Activated naive CD8-positive, alpha-beta T cell treated with anti-CD3 and anti-CD28 coated beads, Interleukin-2, amount 50 U/mL, for 24 hours (primary cell): ENCODE measurements at regions not wholly inside any gene's neighbourhood (a gene's known extent, or its start where the extent isn't known, plus 50 kb on each side); places are given as distances from the start of the nearest gene placed in this dataset.
"Not testable (repeated sequence)": the region's sequence is repeated elsewhere in the genome, so short reads cannot be mapped to it uniquely, and the experiment has no call there.

Source experiments
- ATAC-seq: fragments of 150-1000 bp; cut with Tn5 transposase; one replicate; pipeline ENCODE4 v1.10.0; 2021
- DNase-seq: peaks from one replicate; pipeline ENCODE4 v3.0.0; 2021
- H3K27ac Mint-ChIP-seq: one replicate; pipeline ENCODE4 v1.8.0; 2021; ENCODE audit warnings: mild to moderate bottlenecking, mixed read lengths
- H3K27me3 Mint-ChIP-seq: one replicate; pipeline ENCODE4 v1.8.0; 2021; ENCODE audit warnings: mixed read lengths
- H3K36me3 Mint-ChIP-seq: one replicate; pipeline ENCODE4 v1.8.0; 2021; ENCODE audit warnings: low read depth, mixed read lengths
- H3K4me1 Mint-ChIP-seq: one replicate; pipeline ENCODE4 v1.8.0; 2021; ENCODE audit warnings: mixed read lengths
- H3K4me3 Mint-ChIP-seq: one replicate; pipeline ENCODE4 v1.8.0; 2021; ENCODE audit warnings: mild to moderate bottlenecking, moderate library complexity, mixed read lengths
- H3K9me3 Mint-ChIP-seq: one replicate; pipeline ENCODE4 v1.8.0; 2021; ENCODE audit warnings: mixed read lengths

DNA sequence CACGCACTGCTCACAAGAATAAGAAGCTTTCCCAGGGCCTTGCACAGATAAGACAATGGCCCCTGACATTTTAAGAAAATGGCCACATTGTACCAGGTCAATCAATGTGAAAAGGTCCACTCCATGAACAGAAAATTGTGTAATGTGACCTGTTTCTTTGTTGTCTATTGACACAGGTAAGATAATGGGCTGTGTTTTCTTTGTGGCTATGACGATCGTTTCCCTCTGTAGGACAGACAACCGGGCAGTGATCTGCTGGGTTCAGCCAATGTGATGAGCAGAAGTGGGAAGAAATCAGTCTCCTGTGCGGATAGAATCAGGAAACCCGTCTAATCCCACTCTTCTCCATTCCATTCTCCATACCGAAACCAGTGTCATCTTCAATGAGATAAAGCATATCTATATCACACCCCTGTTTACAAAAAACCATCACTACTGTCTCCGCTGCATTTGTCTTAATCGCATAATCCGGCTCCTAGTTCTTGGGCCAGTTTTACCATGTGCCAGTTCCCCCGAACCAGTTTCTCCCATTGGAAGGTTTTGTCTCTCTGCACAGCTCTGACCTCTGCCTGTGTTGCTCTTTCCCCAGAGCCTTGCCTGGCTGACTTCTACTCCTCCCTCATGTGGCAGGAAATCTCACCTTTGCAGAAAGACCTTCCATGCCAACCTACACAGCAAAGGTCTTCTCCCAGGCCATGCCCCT lies 66.9 kb upstream of the ATF7IP2 start:
- Mint-ChIP-seq H3K4me1 (peaks cover 11% of the 10 kb centered on the region), H3K27ac (no peak overlapping the region), H3K9me3 (no peaks in the 10 kb centered on the region), H3K4me3 (no peak overlapping the region), H3K36me3 (no peaks in the 10 kb centered on the region), H3K27me3 (no peaks in the 10 kb centered on the region)
- no peak for ATAC-seq
- no peak for DNase-seq

DNA sequence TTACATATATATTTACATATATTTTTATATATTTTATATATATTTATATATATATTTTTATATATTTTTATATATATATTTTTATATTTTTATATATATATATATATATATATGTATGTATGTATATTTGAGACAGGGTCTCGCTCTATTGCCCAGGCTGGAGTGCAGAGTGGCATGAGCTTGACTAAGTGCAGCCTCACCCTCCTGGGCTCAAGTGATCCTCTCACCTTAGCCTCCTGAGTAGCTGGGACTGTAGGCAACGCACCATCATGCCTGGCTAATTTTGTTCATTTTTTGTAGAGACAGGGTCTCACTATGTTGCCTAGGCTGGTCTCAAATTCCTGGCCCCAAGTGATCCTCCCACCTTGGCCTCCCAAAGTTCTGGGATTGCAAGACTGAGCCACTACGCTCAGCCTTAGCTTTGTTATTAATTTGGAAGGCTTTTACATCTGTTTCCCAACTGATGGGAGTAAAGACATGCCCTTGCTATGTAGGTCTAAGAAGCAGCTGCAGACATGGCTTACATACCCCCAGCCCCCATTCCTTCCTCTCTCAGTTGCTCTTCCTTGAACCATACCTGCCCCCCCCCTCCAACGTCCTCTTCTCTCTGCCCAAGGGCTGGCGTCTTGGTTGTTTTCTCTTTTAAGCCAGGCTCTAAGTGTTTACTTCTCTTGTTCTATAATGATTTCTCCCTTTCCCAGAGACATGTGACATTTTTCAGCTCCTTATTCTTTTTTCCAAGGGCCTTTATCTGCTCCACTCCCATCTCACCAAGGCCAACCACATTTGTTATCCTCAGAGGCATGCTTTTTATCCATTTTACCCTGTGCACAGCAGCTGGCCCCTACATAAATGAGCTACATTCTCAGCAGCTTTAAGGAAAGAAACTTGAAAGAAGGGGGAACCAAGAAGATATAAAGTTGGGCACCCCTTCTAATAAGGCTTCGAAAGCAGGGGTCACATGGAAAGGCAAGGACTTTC lies 64.2 kb upstream of the ATF7IP2 start:
- no peak for DNase-seq
- ATAC-seq, result no peak
- H3K27me3 Mint-ChIP-seq, result no peaks in the 10 kb centered on the region

DNA sequence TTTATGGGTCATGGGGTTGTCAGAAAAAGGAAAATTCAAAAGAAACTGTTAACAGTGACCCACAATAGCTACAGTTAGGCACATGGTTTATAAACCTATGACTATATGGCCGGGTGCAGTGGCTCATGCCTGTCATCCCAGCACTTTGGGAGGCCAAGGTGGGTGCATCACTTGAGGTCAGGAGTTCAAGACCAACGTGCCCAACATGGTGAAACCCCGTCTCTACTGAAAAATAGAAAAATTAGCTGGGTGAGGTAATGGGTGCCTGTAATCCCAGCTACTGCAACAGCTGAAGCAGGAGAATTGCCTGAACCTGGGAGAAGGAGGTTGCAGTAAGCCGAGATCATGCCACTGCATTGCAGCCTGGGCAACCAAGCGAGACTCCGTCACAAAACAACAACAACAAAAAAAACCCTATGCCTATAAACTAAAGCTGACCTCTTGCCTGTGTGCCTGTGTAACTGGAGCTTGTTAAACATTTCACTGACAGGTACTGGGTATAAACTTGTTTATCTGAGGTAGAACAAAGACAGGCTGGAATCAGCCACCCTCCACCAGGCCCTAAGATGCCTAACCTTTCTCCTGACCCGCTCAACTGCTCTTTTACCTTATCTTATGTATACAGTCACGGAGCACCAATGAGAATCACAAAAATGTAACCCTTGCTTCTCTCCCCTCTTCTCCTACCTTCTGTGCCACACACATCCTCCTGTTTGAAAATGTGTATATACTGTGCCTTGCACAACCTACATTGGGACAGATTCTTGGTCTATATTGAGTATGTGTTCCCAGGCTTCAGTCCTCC lies 62.9 kb upstream of the ATF7IP2 start:
- peaks cover 6% of the 10 kb centered on the region for H3K36me3 Mint-ChIP-seq
- DNase-seq, result no peak
- peaks cover 2% of the 10 kb centered on the region for H3K4me1 Mint-ChIP-seq
- H3K4me3 Mint-ChIP-seq, result no peak overlapping the region
- H3K27ac Mint-ChIP-seq, result no peak overlapping the region
- peaks cover 19% of the 10 kb centered on the region for H3K9me3 Mint-ChIP-seq
- no peaks in the 10 kb centered on the region for H3K27me3 Mint-ChIP-seq
- ATAC-seq, result no peak

More for the DNA sequence above, 64.2 kb upstream of the ATF7IP2 start:
- no peak overlapping the region for H3K27ac Mint-ChIP-seq
- peaks cover 3% of the 10 kb centered on the region for H3K36me3 Mint-ChIP-seq
- H3K4me3 Mint-ChIP-seq, result no peak overlapping the region
- peaks cover 2% of the 10 kb centered on the region for H3K4me1 Mint-ChIP-seq
- peaks cover 14% of the 10 kb centered on the region for H3K9me3 Mint-ChIP-seq

DNA sequence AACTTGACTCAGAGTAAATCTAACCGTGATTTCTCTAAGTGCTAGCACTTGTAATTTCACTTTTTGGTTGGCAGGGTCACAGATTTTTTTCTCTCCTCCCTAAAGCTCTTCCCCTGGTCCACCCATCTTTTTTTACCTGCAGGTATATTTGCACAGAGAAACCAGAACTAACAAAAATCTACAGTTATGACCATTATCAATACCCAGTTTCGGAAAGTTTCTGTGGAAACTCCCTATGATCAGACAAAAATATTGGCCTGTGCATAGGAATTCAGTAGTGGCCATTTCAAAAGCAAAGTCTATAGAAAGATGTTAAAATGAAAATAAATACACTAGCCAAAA lies 62.4 kb upstream of the ATF7IP2 start:
- DNase-seq (no peak), ATAC-seq (no peak)
- no peak overlapping the region for H3K4me3 Mint-ChIP-seq
- H3K27me3 Mint-ChIP-seq, result no peaks in the 10 kb centered on the region
- H3K27ac Mint-ChIP-seq, result no peak overlapping the region
- H3K36me3 Mint-ChIP-seq, result peaks cover 8% of the 10 kb centered on the region
- H3K9me3 Mint-ChIP-seq, result peaks cover 19% of the 10 kb centered on the region
- peaks cover 4% of the 10 kb centered on the region for H3K4me1 Mint-ChIP-seq

DNA sequence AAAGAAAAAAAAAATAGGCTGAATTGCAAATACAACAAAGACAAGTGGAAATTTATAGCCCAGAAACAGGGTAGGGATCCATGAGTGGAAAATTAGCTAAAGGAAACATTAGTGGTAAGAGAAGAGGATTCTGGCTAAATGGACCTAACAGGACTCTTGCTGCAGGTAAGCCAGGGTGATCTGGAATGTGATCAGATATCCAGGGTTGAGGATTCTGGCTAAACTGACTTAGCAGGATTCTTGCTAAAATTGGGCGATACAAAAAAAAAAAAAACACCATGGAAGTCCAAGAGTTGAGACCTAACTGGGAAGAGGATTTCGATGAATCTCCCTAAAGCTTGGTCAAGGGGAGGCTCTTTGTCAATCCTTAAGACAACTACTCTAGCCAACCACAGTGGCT lies 61.7 kb upstream of the ATF7IP2 start:
- Mint-ChIP-seq H3K9me3 (peaks cover 19% of the 10 kb centered on the region), H3K4me3 (no peak overlapping the region), H3K36me3 (peaks cover 8% of the 10 kb centered on the region), H3K27ac (no peak overlapping the region), H3K4me1 (peaks cover 4% of the 10 kb centered on the region), H3K27me3 (no peaks in the 10 kb centered on the region)
- no peak for DNase-seq
- no peak for ATAC-seq

DNA sequence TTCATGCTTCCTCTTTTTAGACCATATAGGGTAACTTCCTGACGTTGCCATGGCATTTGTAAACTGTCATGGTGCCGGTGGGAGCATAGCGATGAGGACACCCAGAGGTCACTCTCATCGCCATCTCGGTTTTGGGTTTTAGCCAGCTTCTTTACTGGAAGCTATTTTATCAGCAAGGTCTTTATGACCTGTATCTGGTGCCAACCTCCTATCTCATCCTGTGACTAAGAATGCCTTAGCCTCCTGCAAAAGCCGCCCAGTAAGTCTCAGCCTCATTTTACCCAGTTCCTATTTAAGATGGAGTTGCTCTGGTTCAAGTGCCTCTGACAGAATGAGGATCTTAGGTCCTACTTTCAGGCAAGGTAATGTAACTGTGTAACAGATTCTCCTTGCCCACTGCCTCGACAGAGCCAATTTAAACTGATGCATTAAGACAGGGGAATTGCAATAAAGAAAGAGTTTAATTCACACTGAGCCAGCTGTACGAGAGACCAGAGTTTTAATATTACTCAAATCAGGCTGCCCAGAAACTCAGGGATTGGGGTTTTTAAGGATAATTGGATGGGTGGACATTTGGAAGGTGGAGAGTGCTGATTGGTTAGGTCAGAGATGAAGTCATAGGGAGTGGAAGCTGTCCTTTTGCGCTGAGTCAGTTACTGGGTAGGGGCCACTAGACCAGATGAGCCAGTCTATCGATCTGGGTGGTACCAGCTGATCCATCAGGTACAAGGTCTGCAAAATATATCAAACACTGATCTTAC lies 59.9 kb upstream of the ATF7IP2 start:
- Mint-ChIP-seq H3K36me3 (peaks cover 8% of the 10 kb centered on the region), H3K27me3 (no peaks in the 10 kb centered on the region), H3K27ac (no peak overlapping the region), H3K4me3 (no peak overlapping the region), H3K9me3 (peaks cover 19% of the 10 kb centered on the region), H3K4me1 (peaks cover 18% of the 10 kb centered on the region)
- ATAC-seq (no peak), DNase-seq (no peak)

DNA sequence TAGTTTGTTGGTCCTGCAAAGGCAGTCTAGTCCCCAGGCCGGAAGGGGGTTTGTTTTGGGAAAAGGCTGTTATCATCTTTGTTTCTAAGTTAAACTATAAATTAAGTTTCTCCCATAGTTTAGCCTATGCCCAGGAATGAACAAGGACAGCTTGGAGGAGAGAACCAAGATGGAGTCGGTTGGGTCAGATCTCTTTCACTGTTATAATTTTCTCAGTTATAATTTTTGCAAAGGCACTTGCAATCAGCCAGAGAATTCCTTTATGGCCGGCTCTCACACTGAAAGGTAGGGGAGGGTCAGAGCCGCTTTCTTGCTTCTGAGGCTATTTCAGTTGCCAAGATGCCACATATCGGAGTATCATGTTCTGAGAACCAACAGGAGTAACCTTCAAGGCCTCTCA lies 59.2 kb upstream of the ATF7IP2 start:
- Mint-ChIP-seq H3K36me3 (peaks cover 8% of the 10 kb centered on the region), H3K4me3 (no peak overlapping the region), H3K27me3 (no peaks in the 10 kb centered on the region), H3K27ac (no peak overlapping the region), H3K9me3 (peaks cover 19% of the 10 kb centered on the region), H3K4me1 (peaks cover 20% of the 10 kb centered on the region)
- DNase-seq, result no peak
- no peak for ATAC-seq

DNA sequence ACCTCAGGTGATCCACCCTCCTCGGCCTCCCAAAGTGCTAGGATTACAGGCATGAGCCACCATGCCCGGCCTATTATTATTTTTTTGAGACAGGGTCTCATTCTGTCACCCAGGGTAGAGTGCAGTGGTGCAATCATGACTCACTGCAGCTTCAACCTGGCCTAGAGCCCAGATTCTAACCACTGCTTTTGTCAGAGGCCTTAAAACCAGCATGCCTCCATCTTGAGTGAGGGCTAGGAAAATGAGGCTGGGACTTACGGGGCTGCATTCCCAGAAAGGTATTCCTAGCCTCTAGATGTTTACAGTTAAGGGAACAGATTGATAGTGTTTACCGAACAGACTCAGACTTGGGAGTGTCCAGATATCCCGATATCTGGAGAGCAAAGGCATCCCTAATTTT lies 57.6 kb upstream of the ATF7IP2 start:
- H3K27me3 Mint-ChIP-seq, H3K4me3 Mint-ChIP-seq, DNase-seq, H3K36me3 Mint-ChIP-seq, H3K27ac Mint-ChIP-seq, ATAC-seq: not testable (repeated sequence)
- Mint-ChIP-seq H3K4me1 (peaks cover 33% of the 10 kb centered on the region), H3K9me3 (peaks cover 19% of the 10 kb centered on the region)

DNA sequence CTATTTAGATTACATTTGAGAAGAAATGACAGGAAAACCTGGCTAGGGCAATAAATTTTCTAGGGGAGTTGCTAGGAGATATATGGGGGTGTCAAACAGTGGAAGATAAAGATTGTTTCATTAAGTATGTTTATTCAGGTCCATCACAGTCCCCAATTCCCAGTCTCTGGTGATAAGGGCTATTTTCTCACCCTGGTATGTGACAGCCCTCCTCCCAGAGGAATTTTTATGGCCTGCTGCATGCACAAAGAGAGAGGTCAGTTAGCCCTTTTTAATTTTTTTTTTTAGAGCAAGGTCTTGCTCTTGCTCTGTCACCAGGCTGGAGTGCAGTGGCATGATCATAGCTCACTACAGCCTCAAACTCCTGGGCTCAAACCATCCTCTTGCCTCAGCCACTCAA lies 53.6 kb upstream of the ATF7IP2 start:
- H3K4me3 Mint-ChIP-seq, result no peak overlapping the region

DNA sequence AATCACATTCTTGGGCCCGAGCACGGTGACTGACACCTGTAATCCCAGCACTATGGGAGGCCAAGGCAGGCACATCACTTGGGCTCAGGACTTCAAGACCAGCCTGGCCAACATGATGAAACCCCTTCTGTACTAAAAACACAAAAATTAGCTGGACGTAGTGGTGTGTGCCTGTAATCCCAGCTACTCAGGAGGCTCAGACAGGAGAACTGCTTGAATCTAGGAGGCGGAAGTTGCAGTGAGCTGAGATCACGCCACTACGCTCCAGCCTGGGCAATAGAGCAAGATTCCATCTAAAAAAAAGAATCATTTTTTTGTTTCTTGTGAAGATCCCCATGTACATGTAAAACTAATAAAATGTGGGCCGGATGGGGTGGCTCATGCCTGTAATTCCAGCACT lies 53.1 kb upstream of the ATF7IP2 start:
- Mint-ChIP-seq H3K4me3 (no peak overlapping the region), H3K9me3 (peaks cover under 1% of the 10 kb centered on the region), H3K36me3 (peaks cover 2% of the 10 kb centered on the region), H3K27me3 (no peaks in the 10 kb centered on the region), H3K27ac (no peak overlapping the region), H3K4me1 (peaks cover 38% of the 10 kb centered on the region)
- ATAC-seq (no peak), DNase-seq (no peak)

More for the DNA sequence above, 53.6 kb upstream of the ATF7IP2 start:
- Mint-ChIP-seq H3K27ac (no peak overlapping the region), H3K9me3 (peaks cover 5% of the 10 kb centered on the region), H3K27me3 (no peaks in the 10 kb centered on the region), H3K4me1 (peaks cover 38% of the 10 kb centered on the region), H3K36me3 (peaks cover 5% of the 10 kb centered on the region)
- no peak for DNase-seq
- no peak for ATAC-seq

DNA sequence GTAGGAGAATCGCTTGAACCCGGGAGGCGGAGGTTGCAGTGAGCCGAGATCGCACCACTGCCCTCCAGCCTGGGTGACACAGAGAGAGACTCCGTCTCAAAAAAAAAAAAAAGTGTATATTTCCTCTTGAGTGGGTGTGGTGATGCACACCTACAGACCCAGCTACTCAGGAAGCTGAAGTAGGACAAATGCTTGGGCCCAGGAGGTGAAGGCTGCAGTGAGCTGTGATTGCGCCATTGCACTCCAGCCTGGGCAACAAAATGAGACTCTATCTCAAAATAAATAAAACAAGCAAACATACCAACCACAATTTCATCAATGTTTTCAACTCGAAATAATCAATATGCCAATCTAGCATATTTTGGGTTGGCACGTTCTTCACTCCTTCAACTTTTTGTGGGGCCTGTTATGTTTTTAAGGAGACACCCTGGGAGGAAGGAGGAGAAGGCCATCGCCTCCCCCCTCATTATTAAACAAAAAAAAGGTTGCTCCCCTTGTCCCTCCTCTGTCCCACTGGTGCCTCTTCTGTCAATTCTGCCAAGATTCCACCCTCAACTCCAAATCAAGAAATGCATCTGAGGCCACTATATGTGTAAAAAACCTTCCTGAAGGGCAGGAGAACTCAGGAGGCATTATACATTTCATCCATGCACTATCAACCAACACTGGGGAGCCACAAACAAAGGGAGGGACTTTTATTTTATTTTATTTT lies 52.4 kb upstream of the ATF7IP2 start:
- ATAC-seq, result no peak
- Mint-ChIP-seq H3K9me3 (no peaks in the 10 kb centered on the region), H3K4me1 (peaks cover 36% of the 10 kb centered on the region), H3K27me3 (no peaks in the 10 kb centered on the region), H3K27ac (no peak overlapping the region), H3K4me3 (no peak overlapping the region), H3K36me3 (no peaks in the 10 kb centered on the region)
- no peak for DNase-seq

DNA sequence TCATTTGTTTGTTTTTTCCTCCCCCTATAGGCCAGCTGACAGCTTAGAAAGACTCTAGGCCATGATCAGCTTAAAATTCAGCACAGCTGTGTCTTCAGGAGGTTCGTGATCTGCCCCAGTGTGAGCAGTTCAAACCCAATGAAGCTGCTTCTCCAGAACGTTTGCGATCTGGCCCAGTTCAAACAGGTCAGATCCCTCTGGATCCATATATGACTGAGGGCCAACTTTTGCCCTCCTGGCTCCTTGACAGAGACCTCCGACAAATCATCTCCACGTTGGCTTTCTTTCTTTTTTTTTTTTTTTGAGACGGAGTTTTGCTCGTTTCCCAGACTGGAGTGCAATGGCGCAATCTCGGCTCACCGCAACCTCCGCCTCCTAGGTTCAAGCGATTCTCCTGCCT lies 50.2 kb upstream of the ATF7IP2 start:
- Mint-ChIP-seq H3K27ac (no peak overlapping the region), H3K4me3 (no peak overlapping the region), H3K9me3 (peaks cover 12% of the 10 kb centered on the region), H3K36me3 (peaks cover 7% of the 10 kb centered on the region), H3K4me1 (peaks cover 28% of the 10 kb centered on the region), H3K27me3 (no peaks in the 10 kb centered on the region)
- no peak for ATAC-seq
- no peak for DNase-seq
